HL-60 (cell line): ENCODE measurements at regions not wholly inside any gene's neighbourhood (a gene's known extent, or its start where the extent isn't known, plus 50 kb on each side); places are given as distances from the start of the nearest gene placed in this dataset.

Experiments used
- CTCF ChIP-seq: IDR thresholded peaks from one replicate; pipeline ENCODE4 v1.5.1; 2011; ENCODE audit warnings: low read length, control low read depth, inconsistent platforms; ENCODE audit not compliant: insufficient read depth
- POLR2AphosphoS5 ChIP-seq: IDR thresholded peaks from 2 replicates; pipeline ENCODE4 v1.6.1; 2012; ENCODE audit warnings: low read depth

- no peak for TF ChIP-seq CTCF
- no peak for TF ChIP-seq POLR2AphosphoS5
Measured at GRCh38 chr2:194567661-194568017, 1089.4 kb upstream of the SLC39A10 start.
